ENCODE measurements at regions not wholly inside any gene's neighbourhood (a gene's known extent, or its start where the extent isn't known, plus 50 kb on each side); places are given as distances from the start of the nearest gene placed in this dataset.

DNA sequence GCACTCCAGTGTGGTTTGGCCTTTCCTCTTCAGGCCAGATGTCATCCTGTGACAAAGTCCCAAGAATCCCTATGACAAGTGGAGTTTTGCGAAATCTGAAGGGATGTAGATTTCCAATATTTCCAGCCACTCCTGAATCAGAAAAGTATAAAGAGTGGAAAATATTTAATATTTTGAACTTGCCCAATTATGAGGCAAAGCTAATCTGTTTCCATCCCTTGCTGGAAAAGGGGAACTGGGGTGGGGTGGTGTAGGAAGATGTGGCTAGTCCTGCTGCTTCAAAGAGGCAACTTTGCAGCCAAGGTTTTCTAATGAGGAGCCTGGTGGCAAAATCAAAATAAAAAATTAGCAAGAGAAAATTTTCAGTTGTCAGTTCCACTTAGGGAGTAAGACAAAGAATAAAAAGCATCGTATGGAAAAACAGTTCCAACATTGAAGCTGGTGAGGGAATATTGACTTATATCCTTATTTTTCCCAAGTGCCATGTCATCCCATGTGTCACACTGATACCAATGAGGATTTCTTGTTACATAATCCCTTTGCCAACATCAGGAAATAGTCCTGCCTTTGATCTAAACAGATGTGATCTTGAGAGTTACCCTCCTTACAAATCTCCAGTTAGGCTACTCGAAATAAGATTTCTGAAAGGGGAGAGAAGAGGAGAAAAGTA is 480.0 kb upstream of the JARID2 start:
- TF ChIP-seq POLR2A (IDR thresholded peaks at IDR 0.05), result no peak
- TF ChIP-seq, protein P1, sequence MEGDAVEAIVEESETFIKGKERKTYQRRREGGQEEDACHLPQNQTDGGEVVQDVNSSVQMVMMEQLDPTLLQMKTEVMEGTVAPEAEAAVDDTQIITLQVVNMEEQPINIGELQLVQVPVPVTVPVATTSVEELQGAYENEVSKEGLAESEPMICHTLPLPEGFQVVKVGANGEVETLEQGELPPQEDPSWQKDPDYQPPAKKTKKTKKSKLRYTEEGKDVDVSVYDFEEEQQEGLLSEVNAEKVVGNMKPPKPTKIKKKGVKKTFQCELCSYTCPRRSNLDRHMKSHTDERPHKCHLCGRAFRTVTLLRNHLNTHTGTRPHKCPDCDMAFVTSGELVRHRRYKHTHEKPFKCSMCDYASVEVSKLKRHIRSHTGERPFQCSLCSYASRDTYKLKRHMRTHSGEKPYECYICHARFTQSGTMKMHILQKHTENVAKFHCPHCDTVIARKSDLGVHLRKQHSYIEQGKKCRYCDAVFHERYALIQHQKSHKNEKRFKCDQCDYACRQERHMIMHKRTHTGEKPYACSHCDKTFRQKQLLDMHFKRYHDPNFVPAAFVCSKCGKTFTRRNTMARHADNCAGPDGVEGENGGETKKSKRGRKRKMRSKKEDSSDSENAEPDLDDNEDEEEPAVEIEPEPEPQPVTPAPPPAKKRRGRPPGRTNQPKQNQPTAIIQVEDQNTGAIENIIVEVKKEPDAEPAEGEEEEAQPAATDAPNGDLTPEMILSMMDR (IDR thresholded peaks at IDR 0.05), result no peak

Measured in body of pancreas (tissue), 4 donors.